Astrocyte of the spinal cord (primary cell): ENCODE measurements at regions not wholly inside any gene's neighbourhood (a gene's known extent, or its start where the extent isn't known, plus 50 kb on each side); places are given as distances from the start of the nearest gene placed in this dataset.

Experiments used
- DNase-seq: peaks from one replicate; pipeline ENCODE4 v3.0.0; 2011; ENCODE audit warnings: low read depth, low spot score
- H3K4me3 ChIP-seq: 2 replicates; pipeline ENCODE4 v1.5.1; 2011; ENCODE audit warnings: low read depth, mild to moderate bottlenecking, low read length, moderate library complexity
- CTCF ChIP-seq: IDR thresholded peaks from 2 replicates; pipeline ENCODE4 v1.5.1; 2012; ENCODE audit warnings: low read depth, mild to moderate bottlenecking, low read length, inconsistent platforms
- in situ Hi-C: cut with HindIII; loops from 2 replicates; pipeline ENCODE4 v1.10.0; 2017; ENCODE audit warnings: low sequenced_read_pairs

DNA sequence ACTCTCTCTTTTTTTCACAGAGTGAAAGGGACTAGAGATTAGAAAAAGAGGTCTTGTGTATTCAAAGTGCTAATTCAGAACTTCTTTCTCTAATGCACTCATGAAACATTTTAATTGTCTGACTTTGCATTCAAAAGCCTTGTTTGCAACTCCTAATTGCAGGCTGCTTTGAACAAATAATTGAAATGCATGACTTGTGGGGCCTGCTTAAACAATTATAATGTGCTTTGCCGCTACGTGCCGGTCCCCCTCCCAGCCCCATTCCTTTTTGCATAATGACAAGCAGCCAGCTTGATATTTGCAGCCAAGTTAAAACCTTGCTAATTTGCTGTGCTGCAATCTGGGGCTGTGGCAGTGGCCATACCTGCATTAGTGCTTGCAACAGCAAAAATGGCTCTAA lies 114.5 kb downstream of the FOXB1 start:
- in situ Hi-C loops, result no loop called here
- DNase-seq, result no peak
- TF ChIP-seq CTCF, result no peak
- no peak overlapping the region for H3K4me3 ChIP-seq

DNA sequence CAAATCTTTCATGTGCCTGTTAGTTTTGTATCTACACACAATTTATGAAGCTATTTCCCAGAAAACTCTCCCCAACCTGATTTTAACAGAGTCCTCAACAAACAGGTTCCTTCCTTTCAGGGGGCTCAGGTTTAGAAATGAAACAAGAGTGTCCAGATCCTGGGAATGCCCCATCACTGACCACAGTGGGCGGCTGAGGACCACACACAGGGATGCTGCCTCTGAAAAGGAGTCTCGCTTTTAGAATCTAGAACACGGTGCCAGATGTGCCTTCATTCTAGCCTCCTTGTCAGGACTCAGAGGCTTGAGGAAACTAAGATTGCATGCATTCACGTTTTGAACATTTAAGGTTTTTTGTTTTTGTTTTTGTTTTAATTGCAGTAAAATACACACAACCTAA lies 115.0 kb downstream of the FOXB1 start:
- no peak for TF ChIP-seq CTCF
- H3K4me3 ChIP-seq, result no peak overlapping the region
- in situ Hi-C loops, result no loop called here
- DNase-seq, result no peak

- H3K4me3 ChIP-seq, result no peak overlapping the region
- in situ Hi-C loops, result no loop called here
- TF ChIP-seq CTCF, result no peak
- DNase-seq, result no peak
Observed at GRCh38 chr15:60120100-60120499, 116.0 kb downstream of the FOXB1 start.

DNA sequence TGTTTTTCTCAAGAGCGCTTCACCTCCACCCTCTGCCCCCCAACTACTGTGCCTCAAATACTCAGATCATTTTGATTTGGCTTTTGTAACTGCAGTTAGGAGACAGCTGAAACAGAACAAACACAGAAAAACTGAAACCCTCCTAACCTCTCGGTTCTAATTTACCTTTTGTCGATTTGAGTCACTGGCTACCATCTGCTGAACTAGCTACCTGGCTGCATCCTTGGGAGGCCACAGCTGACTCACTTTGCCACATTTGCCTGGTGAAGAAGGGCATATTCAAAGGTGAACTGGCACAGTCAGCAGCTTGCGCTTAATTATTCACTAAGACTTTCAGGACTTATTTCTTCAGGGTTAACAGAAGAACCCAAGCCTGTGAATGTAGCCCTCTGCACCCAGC lies 117.7 kb downstream of the FOXB1 start:
- H3K4me3 ChIP-seq, result no peak overlapping the region
- no peak for TF ChIP-seq CTCF
- DNase-seq, result no peak
- in situ Hi-C loops, result no loop called here

DNA sequence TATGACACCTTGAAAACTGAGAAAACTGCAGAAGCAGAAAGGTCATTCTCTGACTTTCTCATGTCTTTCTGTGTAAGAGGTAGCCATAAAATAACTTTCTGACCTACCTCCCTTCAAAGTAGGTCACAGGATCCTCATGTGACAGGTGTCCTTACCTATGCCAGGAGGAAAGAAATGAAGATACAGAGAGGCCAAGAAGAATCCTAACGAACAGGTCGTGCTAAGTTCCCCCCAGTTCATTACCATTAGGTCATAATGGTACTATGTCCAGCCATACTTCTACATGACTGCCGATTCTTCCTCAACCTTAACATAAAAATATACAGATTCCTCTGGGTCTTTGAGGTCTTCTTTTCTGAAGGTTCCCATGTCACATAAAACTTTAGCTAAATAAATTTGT lies 118.6 kb downstream of the FOXB1 start:
- TF ChIP-seq CTCF, result no peak
- in situ Hi-C loops, result no loop called here
- no peak overlapping the region for H3K4me3 ChIP-seq
- no peak for DNase-seq

DNA sequence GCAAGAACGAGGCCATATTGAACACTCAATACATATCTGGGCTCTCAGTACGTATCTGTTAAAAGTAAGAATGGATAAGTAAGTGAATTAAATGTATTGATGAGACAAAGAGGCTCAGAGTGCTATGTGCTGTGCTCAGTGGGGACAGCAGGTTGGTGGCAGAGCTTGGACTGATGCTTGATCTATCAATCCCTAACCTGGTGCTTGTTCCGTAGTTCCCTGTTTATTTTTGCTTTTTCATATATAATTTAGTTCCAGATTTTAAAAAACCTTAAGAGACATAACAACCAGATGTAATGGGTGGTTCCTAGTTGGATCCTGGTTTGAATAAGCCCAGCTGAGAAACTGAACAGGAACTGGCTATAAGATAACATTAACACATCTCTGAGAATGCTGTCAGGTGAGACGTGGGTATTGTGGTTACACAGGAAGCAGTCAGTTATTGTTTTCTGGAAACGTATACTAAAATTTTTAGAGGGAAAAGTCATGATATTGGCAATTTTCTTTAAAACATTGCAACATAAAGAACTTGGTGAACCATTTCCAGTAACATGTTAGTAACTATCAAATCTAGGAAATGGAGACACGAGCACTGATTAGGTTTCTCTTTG lies 120.5 kb downstream of the FOXB1 start:
- in situ Hi-C loops, result no loop called here

More for the DNA sequence above, 120.5 kb downstream of the FOXB1 start:
- TF ChIP-seq CTCF, result no peak
- DNase-seq, result no peak
- H3K4me3 ChIP-seq, result no peak overlapping the region
